Activated CD4-positive, alpha-beta T cell treated with anti-CD3 and anti-CD28 coated beads, Interleukin-2, Interleukin-4, amounts not matched to agents 100 ng/mL and 50 ng/mL, durations not matched to agents 16 hours and 8 hours (primary cell): ENCODE measurements at regions not wholly inside any gene's neighbourhood (a gene's known extent, or its start where the extent isn't known, plus 50 kb on each side); places are given as distances from the start of the nearest gene placed in this dataset.

Experiments used
- DNase-seq: peaks from one replicate; pipeline ENCODE4 v3.0.0-alpha.2; 2020; ENCODE audit warnings: low spot score

- DNase-seq: no peak
Observed at GRCh38 chr6:91383207-91383606, 796.3 kb upstream of the MAP3K7 start.

DNA sequence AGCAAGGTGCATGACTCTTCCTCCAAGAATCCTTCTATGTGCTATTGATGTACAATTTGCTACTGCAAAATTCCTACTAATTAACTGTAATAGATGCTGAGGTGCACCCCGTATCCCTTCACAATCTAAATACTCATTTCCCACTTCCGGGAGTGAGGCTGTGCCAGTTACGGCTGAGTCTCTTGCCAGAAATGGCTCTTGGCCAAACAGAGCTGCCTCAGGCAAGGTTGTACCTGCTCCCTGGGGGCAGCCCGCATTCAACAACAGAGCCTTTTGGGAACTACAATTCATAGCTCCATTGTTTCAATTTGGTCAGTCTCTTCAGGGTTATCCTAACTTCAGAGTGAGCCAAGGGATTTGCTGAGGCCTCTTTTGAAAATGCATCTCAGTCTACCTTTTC, 789.8 kb upstream of the MAP3K7 start:
- no peak for DNase-seq

DNA sequence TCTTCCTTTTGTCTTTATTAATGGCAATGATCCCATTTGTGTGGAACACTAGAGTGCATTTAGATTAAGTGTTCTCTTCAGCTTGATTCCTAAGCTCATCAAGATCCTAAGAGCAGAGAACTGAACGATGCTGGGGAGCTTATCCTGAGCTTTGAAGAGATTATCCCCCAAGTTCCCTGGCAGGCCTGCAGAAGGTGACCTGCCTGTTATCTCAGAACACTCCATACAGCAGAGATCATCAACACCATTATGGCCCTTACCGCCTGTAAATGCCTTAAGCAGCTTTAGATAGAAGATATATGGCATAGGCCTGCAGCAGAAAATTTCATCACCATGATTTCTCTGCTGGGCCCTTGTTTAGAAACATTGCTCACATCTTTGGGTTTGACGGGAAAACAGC, 779.9 kb upstream of the MAP3K7 start:
- DNase-seq: no peak

DNA sequence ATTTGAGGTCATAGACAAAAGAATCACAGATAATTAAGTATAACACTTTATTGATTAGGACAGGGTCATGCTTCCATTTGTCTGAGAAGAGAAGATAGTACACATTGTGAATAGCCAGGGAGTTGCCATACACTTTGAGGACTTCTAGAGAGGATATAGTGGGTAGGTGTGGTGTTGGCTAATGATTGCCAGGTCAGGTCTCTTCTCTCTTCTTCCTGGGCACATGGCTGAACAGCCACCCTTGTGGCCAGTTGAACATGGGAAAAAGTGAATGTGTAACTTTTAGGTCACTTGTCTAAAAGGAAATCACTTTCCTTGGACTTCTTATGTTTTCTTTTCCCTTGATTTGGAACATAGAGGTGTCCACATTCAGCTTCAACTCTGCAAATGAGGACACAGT, 772.1 kb upstream of the MAP3K7 start:
- no peak for DNase-seq

DNA sequence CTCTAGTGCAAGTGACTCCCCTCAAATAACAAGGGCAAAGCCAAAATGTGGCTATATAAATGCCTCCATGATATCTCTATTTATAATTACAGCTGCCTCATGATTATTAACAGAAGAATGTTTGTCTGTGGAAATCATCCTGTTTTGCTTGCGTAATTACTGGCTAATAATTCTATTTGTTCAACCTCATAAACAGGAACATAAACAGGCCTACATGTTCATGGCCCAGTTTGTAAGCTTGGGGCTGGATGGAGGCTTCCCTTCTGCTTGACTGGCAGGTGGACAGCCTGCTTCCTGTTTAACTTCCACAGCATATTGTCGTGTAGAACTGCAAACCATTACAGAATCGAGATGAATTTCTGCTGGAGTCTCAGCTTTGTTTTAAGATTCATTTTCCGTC, 766.0 kb upstream of the MAP3K7 start:
- DNase-seq: no peak

- DNase-seq: no peak
Observed at GRCh38 chr6:91352321-91352720, 765.4 kb upstream of the MAP3K7 start.

DNA sequence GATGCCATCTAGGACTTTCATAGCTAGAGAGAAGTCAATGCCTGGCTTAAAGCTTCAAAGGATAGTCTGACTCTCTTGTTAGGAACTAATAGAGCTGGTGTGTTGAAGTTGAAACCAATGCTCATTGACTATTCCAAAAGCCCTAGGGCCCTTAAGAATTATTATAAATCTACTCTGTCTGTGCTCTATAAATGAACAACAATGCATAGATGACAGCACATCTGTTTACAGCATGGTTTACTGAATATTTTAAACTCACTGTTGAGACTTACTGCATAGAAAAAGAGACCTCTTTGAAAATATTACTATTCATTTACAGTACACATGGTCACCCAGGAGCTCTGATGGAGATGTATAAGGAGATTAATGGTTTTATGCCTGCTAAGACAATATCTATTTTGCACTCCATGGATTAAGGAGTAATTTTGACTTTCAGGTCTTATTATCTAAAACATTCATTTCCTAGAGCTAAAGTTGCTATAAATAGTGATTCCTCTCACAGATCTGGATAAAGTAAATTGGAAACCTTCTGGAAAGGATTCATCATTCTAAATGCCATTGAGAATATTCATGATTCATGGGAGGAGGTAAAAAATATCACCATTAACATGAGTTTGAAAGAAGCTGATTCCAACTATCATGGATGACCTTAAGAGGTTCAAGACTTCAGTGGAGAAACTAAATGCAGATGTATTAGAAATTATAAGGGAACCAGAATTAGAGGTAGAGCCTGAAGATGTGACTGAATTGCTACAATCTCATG, 763.5 kb upstream of the MAP3K7 start:
- no peak for DNase-seq

GRCh38 chr6:91341473-91341872, 754.6 kb upstream of the MAP3K7 start:
- no peak for DNase-seq

GRCh38 chr6:91340896-91341395, 754.1 kb upstream of the MAP3K7 start:
- no peak for DNase-seq

GRCh38 chr6:91337967-91338366, 751.1 kb upstream of the MAP3K7 start:
- DNase-seq: no peak

DNA sequence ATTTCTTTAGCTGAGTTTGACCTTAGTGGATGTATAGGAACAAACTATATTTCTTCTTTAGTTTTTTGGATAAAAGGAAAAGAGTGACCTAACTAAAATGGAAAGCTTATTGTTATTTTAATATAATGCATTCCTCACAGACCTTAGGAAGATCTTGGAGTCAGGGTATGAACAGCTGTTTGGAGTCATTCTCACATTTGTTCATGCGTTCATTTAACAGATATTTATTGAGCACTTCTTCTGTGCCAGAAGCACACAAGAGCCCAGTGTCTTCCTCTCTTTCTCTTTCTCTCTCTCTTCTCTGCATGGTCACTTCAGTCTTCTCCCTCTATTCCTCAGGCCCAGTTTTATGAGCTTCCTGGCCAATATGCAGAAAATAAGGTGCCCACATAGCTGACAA, 744.0 kb upstream of the MAP3K7 start:
- no peak for DNase-seq

DNA sequence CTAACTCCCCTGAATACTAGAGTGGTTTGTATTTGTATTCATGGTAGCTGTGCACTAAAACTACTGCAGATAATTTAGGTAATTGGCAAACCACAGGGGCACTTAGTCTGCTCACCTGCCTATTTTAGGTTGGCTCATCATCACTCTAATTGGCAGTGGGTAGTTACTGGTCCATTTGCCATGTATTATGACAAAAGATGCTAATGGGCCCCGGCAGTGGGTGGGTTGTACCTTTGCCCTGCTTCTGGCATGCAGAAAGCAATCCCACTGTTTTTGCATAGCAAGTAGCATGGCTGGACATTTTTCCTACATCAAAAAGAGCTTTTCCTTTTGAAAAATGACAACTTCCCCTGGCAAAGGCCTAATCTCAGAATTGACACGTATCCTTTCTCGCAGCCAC, 741.4 kb upstream of the MAP3K7 start:
- DNase-seq: no peak

DNA sequence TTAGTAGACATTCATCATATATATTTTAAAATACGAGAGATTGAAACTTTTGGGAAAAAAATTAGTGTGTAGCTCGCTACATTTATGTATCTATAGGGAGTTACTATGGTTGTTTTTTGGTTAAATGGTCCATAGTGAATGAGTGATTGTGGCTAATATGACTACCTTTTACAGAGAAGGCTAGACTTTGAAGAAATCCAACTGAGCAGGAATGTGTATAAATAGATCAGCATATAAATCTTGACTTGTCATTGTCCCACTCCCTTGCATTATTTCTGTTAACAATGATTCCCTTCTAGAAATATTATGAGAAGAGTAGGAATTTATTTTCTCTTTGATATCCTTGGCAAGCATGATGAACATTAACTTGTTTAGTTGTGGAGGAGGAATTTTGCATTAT, 737.8 kb upstream of the MAP3K7 start:
- DNase-seq: no peak

DNA sequence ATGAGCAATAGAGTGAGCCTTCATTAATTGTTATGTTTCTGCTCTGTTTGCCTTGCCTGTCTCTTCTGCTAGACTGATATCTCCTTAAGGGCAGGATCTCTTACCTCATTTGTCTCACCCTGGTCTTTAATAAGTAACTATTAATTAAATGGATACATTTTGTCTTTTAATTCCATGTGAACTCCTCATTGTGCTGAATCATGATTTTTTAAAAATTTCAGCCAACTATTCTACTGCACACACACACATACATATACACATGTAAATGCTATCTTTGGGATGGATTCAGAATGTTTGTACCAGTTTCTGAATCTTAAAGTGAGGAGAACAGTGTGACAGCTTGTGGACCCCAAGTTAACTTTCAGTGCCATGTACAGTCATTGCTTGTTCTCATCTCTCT, 731.1 kb upstream of the MAP3K7 start:
- DNase-seq: no peak

DNA sequence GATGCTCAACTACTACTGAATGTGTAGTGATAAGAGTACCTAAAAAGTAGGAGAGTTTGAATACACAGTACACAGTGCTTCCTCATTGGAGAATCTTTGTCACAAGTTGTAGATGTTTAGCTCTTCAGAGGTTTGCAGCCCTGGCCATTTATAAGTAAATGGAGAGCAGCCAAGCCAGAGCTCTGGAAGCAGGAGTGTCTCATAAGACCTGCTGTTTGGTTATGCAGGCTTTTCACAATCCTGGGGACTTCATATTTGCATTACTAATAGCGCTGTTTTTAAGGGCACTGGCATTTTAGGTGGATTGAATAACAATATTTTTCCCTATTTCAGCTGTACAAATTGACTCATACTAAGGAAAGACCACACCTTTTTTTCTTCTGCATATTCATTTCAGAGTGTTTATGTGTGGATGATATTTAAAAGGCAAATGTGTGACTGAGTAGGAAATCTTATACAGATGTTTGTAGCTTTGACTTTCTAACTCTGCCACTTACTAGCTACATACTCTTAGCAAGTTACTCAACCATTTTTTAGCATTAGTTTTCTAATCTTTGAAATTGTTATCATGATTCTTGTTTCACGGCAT, 730.5 kb upstream of the MAP3K7 start:
- no peak for DNase-seq

GRCh38 chr6:91310178-91310577, 723.3 kb upstream of the MAP3K7 start:
- no peak for DNase-seq

- no peak for DNase-seq
Observed at GRCh38 chr6:91305755-91306154, 718.9 kb upstream of the MAP3K7 start.

DNA sequence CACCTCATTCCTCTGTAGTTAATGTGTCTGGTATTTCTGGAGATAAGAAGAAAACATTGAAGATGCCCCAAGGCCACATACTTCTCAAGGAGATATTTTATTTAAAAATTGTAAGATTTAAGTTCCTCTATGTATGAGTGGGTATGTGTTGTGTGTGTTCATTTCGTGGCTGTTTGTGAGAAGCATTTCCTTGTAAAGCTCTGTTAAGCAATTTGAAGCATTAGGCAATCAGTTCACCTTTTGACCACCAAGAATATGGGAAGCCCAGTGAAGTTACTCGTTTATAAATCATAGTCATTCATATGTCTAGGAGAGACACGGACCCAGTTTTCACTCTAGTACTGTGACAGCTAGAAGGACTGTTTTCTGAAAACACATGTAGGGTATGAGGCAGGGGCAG, 717.6 kb upstream of the MAP3K7 start:
- no peak for DNase-seq

DNA sequence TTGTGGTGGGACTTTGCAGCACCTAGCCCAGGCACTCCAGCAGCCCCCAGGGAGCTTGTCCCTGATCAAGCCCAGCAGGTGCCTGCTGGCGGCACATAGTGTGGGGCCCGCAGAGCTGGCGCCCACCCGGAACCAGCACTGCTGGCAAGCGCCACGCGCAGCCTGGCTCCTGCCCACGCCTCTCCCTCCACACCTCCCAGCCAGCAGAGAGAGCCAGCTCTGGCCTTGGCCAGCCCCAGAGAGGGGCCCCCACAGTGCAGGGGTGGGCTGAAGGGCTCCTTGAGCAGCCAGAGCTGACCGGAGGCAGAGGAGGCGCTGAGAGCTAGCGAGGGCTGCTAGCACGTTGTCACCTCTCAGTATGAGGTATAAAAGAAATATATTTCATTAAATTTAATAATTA, 716.5 kb upstream of the MAP3K7 start:
- no peak for DNase-seq

- no peak for DNase-seq
Observed at GRCh38 chr6:91299544-91300491, 712.9 kb upstream of the MAP3K7 start.

- no peak for DNase-seq
Observed at GRCh38 chr6:91298543-91299145, 711.8 kb upstream of the MAP3K7 start.

- DNase-seq: no peak
Observed at GRCh38 chr6:91293395-91293794, 706.5 kb upstream of the MAP3K7 start.
